ENCODE measurements at regions not wholly inside any gene's neighbourhood (a gene's known extent, or its start where the extent isn't known, plus 50 kb on each side); places are given as distances from the start of the nearest gene placed in this dataset.
"Not testable (repeated sequence)": the region's sequence is repeated elsewhere in the genome, so short reads cannot be mapped to it uniquely, and the experiment has no call there.

DNA sequence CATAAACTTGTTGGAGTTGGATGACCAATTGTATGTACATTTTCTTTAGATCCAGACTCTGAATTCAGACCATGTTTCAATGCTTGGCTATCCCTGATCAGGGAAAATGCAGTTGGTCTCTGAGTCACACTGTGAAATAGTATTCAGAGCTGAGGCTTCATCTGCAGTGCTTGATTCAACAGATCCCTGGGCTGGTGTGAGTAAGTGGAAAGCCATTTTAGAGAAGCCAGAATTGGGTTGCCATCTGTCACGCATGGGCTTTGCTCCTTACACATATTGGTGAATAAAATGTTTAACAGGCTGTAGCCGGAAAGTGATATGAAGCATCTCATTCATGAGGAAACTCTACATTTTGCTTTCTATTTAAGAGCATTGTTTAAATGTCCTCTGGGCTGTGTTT lies 50.0 kb upstream of the ACYP2 start:
- in situ Hi-C loops (cut with HindIII; ENCODE audit: low pct_ligation_motif_present, low pct_unique_long_range_greater_than_20kb, low sequenced_read_pairs): no loop called here
- DNase-seq: peak; percentile 34

DNA sequence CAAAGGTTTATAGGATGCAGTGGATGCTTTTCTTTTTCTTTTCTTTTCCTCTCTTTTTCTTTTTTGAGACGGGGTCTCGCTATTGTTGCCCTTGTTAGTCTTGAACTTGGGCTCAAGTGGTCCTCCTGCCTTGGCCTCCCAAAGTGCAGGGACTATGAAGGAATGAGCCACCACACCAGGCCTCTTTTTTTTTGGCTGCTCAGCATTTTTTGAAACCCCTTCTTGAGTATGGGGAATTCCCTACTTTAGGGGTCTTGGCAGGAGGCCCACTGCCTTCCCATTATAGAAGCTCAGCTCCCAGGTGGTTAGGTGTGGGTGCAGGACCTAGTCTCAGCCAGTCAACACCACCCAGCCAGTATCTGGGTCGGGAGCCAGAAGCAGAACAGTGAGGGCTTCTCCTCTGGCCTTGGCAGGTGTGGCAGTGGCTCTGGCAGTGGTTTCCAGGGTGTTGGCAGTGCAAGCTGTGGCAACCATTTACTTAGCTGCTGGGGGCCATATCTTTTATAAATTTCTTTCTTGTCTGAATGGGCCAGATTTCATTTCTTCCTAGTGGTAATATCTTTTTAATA lies 51.4 kb upstream of the ACYP2 start:
- in situ Hi-C loops (cut with HindIII; ENCODE audit: low pct_ligation_motif_present, low pct_unique_long_range_greater_than_20kb, low sequenced_read_pairs): no loop called here

DNA sequence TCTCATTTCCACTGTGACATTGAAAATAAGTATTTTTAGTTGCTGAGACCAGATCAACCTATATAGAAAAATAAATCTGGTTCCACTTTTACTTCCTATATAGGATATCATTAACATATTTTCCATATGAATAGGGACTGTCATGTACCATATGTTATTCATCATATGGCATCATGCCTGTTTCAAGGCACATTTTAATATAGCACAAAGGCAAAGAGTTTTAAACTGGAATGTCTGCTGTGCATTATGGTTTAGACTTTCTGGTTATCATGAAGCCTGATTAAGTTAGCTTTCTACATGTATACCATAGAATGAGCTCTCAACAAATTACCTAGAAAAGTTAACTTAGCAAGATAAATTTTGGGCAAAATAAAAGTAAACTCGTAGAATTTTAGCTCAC lies 53.0 kb upstream of the ACYP2 start:
- DNase-seq: no peak
- in situ Hi-C loops (cut with HindIII; ENCODE audit: low pct_ligation_motif_present, low pct_unique_long_range_greater_than_20kb, low sequenced_read_pairs): no loop called here

More for the DNA sequence above, 51.4 kb upstream of the ACYP2 start:
- DNase-seq: no peak

DNA sequence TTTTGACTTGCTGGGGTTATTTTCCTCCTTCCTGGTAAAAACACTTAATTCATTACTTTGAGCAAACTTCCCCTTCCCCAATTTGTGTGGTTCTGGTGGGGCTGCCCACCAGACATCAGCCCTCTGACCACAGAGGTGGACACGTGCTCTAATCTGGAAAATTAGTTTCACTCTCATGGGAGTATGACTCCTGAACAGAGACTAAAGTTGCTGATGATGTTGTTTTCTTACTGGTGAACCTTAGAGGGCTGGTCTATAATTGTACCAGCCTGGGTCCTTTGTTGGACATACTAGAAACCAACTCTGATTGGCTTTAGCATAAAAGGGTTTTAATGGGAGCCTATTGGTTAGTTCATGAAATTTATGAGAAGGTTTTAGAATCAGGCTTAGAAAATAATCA lies 54.1 kb upstream of the ACYP2 start:
- in situ Hi-C loops (cut with HindIII; ENCODE audit: low pct_ligation_motif_present, low pct_unique_long_range_greater_than_20kb, low sequenced_read_pairs): no loop called here

DNA sequence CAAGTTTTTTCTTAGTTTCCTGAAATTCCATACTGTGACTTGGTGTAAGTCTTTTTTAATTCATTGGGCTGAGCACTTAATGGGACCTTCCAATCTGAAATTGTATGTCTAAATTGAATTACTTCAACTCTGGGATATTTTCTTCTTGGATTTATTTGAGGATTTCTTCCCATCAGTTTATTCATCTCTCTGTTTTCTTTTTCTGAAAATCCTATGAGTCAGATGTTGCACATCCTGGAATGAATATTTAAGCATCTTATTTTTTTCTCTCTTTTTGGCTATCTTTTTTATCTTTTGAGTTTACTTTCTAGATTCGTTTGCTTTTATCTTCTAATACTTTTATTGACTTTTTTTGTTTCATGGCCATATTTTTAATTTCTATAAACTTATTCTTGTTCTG lies 55.4 kb upstream of the ACYP2 start:
- in situ Hi-C loops (cut with HindIII; ENCODE audit: low pct_ligation_motif_present, low pct_unique_long_range_greater_than_20kb, low sequenced_read_pairs): no loop called here
- DNase-seq: no peak

More for the DNA sequence above, 54.1 kb upstream of the ACYP2 start:
- DNase-seq: no peak

DNA sequence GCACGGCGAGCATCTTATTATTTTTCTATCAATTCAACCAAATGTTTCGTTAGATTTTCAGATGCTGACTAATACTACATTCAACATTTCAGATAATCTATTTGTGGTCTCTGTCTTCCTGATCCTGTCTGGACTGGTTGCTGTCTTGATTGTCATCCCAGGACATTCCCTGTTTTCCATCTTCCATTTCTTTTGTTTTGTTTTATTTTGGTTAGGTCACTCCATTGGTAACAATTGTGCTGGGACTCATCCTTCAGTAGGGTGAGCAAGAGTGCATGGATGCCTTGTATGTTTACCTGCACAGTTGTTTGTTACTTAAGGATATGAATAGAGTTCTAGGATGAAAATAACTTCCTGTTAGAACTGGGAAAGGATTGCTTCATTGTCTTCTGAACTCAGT lies 55.9 kb upstream of the ACYP2 start:
- in situ Hi-C loops (cut with HindIII; ENCODE audit: low pct_ligation_motif_present, low pct_unique_long_range_greater_than_20kb, low sequenced_read_pairs): no loop called here
- DNase-seq: no peak

DNA sequence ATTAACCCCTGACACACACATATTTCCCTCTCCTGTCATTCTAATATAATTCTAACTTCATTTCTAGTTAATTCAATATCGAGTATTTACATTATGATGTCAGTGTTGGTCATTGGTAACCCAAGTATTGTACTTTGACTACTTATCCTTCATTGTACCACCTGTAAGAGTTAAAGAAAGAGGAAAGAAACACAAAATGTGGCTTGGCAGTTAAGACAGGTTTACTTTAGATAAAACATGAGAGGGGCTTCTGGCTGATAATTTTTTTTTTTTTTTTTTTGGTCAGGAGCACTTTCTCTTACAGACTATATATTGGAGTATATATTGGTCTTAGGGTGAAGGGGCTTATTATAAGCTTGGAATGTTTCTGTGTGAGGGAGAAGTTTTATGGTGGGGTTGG lies 57.0 kb upstream of the ACYP2 start:
- in situ Hi-C loops (cut with HindIII; ENCODE audit: low pct_ligation_motif_present, low pct_unique_long_range_greater_than_20kb, low sequenced_read_pairs): no loop called here
- DNase-seq: no peak

DNA sequence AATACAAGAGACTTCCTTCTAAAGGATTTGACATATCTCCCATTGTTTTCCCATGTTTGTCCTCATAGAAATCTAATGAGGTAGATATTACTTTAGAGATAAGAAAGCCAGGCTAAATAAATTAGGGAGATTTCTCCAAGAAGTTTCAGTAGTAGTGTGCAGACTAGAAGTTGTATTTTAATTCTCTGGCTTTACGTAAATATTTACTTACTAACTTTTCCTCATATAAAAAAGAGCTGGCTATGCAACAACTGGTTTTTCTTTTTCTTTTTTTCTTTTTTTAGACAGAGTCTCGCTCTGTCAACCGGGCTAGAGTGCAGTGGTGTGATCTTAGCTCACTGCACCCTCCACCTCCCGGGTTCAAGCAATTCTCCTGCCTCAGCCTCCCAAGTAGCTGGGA lies 60.6 kb upstream of the ACYP2 start:
- no peak for DNase-seq
- in situ Hi-C loops (cut with HindIII; ENCODE audit: low pct_ligation_motif_present, low pct_unique_long_range_greater_than_20kb, low sequenced_read_pairs): no loop called here

DNA sequence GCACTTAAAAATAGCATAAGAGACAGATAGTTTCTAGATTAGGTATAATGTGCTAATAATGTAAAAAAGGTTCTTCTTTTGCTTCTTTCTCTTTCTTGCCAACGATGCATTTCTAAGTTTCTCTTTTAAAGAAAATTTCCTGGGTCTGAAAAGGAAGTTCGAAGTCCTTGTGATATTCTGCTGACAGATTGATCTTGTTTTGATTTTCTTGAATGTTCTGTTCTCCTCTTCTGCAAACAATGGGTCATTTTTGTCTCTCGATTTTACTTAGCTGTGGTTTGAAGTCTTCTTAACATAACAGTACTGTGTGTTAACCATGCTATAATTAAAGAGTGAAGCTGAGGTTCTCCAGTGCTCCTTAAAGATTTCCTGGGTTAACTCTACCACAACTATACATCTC lies 61.1 kb upstream of the ACYP2 start:
- DNase-seq: no peak
- in situ Hi-C loops (cut with HindIII; ENCODE audit: low pct_ligation_motif_present, low pct_unique_long_range_greater_than_20kb, low sequenced_read_pairs): no loop called here

DNA sequence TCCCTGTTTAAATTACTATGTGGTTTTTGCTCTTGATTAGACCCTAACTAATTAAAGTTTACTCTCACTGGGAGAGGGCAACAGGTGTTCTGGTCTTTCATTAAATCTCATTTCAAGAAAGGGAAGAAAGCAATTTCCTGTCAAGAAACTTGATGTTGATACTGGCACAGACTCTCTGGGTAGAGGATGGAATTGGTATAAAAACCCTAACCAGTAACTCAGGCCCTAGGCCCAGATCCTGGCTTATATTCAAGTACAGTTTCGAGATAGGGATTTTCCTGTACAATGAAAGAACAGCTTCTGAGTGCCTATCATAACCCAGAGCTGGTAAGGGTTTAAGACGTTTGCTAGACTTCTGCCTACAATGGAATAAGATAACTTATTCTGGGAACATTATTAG lies 61.6 kb upstream of the ACYP2 start:
- DNase-seq: no peak
- in situ Hi-C loops (cut with HindIII; ENCODE audit: low pct_ligation_motif_present, low pct_unique_long_range_greater_than_20kb, low sequenced_read_pairs): no loop called here

DNA sequence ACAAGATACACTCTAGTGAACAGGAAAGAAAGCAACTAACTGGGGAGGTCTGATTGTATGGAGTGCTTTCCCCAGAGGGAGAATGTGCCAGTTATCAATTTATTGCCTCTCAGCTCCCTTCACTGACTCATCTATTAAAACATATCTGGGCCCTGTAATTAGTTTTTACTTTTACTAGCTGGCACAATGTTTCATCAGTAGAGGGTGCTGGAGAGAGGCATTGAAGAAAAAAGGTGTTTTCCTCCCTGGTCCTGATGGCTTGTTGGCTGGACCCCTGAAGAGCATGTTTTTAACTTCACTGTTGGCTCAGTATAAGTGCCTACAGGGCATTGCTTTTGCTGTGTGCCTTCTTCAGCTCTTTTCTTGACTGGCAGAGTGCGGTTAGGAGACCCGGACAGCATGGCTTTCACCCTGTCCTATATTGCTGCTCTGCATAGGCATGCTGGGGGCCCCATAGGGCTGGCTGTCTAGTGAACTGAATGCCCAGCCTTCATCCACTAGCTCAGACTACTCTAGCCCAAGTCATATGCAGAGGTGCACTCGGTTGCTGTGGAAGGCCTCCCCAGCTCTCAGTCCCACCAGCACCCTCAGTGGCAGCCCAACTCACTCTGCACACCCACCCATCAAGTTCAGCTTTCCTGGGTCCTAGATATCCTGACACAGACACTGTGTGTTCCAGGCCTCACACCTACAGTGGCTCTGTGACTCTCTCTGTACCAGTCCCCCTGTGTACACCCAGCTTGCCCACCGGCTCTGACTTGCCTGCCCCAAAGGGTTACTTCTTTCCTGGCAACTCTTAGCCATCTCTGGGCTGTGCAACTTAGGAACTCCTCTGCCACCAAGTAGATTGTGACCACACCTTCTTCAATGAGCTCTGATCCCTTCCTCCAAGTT lies 62.3 kb upstream of the ACYP2 start:
- DNase-seq: peak; percentile 10
- in situ Hi-C loops (cut with HindIII; ENCODE audit: low pct_ligation_motif_present, low pct_unique_long_range_greater_than_20kb, low sequenced_read_pairs): no loop called here

DNA sequence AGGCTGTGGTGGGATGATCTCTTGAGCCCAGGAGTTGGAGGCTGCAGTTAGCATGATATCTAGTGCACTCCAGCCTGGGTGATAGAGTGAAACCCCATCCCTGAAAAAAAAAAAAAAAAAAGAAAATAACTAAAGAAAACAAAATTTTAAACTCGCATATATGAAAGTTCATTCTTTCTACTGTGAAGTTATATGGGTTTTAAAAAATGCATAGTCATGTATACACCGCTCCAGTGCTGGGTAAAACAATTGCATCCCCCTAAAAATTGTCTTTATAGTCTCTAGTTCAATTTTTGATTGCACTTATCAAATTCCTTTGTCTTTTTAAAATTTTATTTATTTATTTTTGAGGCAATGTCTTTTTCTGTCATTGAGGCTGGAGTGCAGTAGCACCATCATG lies 65.0 kb upstream of the ACYP2 start:
- in situ Hi-C loops (cut with HindIII; ENCODE audit: low pct_ligation_motif_present, low pct_unique_long_range_greater_than_20kb, low sequenced_read_pairs): no loop called here

DNA sequence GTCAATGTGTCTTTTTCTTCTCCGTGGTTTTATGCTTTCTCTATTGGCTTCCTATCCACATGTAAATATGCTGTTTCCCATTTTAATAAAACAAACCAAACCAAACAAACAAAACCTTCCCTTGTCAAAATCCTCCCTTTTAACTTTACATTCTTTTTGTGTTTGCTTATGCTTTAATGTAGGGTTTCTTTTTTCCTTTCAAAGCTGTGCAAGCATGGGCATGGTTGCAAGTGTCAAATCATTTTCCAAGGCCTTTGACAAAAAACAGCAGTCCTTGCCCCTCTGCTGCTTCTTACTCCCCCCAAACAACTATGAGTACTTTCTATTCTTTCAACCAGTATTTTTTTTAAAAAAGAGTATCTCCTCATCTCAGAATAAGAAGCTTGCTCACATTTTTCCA lies 66.0 kb upstream of the ACYP2 start:
- in situ Hi-C loops (cut with HindIII; ENCODE audit: low pct_ligation_motif_present, low pct_unique_long_range_greater_than_20kb, low sequenced_read_pairs): no loop called here
- DNase-seq: no peak

More for the DNA sequence above, 65.0 kb upstream of the ACYP2 start:
- no peak for DNase-seq

DNA sequence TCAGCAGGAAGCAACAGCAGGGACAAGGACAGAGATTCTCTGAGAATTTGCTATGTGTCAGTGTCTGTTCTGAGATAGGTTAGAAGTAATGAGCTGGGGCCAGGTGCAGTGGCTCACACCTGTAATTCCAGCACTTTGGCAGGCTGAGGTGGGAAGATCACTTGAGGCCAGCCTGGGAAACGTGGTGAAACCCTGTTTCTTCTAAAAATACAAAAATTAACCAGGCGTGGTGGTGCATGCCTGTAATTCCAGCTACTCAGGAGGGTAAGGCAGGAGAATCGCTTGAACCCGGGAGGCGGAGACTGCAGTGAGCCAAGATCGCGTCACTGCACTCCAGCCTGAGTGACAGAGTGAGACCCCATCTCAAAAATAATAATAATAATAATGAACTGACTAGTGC lies 66.5 kb upstream of the ACYP2 start:
- DNase-seq; in situ Hi-C loops (cut with HindIII; ENCODE audit: low pct_ligation_motif_present, low pct_unique_long_range_greater_than_20kb, low sequenced_read_pairs): not testable (repeated sequence)

DNA sequence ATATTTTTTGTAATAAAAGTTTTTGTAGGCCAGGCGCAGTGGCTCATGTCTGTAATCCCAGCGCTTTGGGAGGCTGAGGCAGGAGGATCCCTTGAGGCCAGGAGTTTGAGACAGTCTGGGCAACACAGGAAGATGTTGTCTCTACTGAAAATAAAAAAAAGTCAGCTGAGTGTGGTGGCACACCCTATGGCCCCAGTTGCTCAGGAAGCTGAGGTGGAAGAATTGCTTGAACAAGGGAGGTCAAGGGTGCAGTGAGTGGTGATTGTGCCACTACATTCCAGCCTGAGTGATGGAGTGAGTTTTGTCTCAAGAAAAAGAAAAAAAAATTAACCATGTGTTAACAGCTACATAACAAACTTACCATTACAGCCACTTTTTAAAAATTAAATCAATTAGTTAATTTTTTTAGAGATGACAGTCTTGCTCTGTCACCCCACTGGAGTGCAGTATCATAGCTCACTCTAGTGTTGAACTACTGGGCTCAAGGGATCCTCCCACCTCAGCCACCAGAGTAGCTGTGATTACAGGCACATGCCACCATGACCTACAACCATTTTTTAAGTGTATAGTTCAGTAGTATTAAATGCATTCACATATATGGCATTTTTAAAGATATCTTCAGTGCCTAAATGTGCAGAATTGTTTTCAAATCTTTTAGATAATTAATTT lies 67.2 kb upstream of the ACYP2 start:
- no peak for DNase-seq
- in situ Hi-C loops (cut with HindIII; ENCODE audit: low pct_ligation_motif_present, low pct_unique_long_range_greater_than_20kb, low sequenced_read_pairs): no loop called here

DNA sequence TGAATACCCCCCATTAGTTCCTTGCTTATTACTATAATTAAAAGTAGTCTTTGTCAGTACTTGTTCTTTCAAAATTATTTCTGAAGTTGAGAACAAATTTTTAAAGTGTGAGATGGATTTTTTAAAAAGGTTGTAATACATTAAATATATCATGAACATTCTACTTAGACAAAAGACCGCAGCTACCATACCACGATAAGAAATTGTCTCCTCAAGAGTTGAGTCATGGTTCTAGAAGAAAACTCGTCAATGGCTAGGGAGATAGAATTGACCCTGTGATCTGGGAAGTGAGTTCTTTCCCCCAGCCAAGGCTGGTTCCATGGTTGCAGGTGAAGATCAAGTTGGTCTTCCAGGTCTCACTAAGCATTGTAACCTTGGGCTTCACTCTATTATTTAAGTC lies 67.8 kb upstream of the ACYP2 start:
- in situ Hi-C loops (cut with HindIII; ENCODE audit: low pct_ligation_motif_present, low pct_unique_long_range_greater_than_20kb, low sequenced_read_pairs): no loop called here
- no peak for DNase-seq

DNA sequence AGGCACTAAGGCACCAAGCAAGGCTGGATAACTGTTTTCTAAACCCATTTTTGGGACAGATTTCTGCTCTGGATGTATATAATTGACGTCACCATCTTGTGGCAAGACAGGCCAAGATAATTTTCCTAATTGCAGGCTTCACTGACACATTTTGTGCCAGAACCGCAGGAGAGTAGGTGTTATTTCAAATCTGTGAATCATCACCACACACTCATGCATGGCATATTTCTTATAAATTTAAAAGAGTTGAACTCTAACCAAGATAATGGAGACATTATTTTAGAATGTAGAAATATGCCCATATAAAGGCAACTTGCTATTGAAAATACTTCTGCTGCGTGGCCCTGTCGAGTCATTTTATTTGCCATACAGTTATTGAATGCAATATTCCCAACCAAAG lies 68.3 kb upstream of the ACYP2 start:
- in situ Hi-C loops (cut with HindIII; ENCODE audit: low pct_ligation_motif_present, low pct_unique_long_range_greater_than_20kb, low sequenced_read_pairs): no loop called here
- no peak for DNase-seq

DNA sequence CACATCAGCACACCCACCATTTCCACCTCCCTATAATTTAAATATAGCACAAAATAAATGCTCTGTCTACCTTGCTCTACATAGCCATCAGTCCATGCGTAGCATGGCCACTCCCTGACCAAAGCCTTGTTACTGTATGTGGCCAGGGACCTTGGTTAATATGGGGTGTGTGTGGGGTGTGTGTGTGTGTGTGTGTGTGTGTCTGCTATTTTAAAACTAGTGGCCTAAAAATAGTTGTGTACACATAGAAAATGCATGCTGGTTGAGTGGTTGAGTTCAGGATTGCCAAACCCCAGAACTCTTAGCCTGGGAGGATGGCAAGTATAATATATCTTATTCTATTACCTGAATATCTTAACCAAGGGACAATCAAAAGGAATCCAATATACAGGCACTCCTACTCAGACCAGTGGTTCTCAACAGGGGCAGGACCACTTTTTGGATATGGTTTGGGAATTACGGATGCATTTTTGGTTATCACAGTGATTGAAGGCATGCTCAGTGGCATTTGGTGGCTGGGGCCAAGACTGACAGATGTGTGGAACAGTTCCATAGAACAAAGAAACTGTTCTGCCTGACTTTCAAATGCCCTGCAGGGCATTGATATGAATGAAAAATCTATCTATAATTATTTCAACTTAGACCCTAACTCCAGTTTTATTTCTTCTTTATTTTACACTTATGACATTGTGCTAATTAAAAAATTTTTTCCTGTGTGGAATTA lies 72.3 kb upstream of the PSME4 start:
- in situ Hi-C loops (cut with HindIII; ENCODE audit: low pct_ligation_motif_present, low pct_unique_long_range_greater_than_20kb, low sequenced_read_pairs): no loop called here
- DNase-seq: no peak

DNA sequence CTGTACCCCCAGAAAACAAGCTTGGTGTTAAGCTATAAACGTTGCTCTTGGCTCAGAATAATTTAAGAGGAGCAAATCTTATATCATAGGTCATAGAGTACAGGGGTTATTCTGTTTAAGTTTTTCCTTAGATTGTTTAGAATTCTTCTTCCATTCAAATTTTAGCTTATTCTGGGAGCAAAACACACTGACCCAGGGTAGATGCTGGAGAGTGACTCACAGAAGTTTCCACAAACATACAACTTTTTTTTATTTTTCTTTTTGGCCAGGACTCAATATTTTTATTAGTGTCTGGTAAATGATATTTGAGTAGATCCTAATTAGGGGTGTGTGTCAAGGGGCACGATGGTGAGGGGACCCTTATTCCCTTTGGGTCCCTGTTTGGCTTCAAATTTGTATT lies 71.5 kb upstream of the PSME4 start:
- in situ Hi-C loops (cut with HindIII; ENCODE audit: low pct_ligation_motif_present, low pct_unique_long_range_greater_than_20kb, low sequenced_read_pairs): no loop called here
- DNase-seq: no peak

Measured in ACHN (cell line).